ENCODE measurements at regions not wholly inside any gene's neighbourhood (a gene's known extent, or its start where the extent isn't known, plus 50 kb on each side); places are given as distances from the start of the nearest gene placed in this dataset.
"Not testable (repeated sequence)": the region's sequence is repeated elsewhere in the genome, so short reads cannot be mapped to it uniquely, and the experiment has no call there.

DNA sequence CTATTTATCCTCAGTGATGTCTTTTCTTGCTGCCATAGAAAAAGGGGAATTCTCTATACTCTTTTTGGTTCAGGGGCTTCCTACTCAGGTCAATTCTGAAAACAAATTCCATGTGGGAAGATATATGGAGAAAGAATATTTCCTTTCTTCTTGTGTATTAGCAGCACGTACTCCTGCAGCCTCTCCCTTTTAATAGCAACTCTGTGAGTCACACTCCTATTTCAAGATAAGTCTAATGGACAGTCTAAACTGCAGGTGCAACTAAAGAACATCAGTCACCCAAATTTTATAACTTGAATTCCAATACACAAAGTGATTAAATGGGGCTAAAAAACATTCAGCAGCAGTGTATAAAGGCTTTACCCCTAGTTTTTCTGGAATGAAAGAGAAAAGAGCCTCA is 942.2 kb downstream of the CNTNAP5 start:
- no peak for DNase-seq

DNA sequence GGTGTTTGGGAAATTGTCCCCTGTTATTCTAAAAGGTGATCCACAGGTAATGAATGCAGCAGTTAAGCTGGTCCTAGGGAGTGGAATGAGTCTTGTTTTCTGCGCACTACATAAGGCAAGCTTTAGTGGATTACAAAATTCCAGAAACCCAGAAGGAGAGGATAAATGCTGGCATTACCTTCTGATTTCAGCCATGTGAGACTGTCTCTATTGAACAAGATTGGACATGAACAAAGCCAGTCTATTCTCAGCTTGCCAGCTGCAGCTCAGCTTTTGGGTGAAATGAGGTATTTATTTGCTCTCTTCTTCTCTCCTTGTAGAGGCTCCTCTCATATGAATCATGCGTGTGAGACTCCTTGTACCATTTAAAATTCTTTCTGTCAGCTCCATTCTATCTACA is 944.9 kb downstream of the CNTNAP5 start:
- DNase-seq: no peak

DNA sequence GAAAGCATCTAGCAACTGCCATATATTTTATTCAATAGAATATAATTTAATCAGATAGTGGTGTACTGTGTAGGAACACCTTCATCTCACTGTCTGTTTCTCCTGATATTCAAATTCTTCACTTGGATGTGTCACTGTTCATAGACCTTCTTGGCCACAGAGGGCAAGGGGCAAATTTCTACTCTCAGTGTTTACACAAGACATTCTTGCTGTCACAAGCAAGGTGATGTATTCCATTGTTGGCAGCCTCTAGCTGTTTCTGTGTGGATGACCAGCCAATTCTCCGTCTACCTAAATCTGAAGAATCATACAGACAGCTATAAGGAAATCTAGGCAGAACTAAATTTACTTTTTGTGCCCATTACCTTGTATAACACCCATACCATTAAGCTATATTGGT is 948.3 kb downstream of the CNTNAP5 start:
- DNase-seq: no peak

DNA sequence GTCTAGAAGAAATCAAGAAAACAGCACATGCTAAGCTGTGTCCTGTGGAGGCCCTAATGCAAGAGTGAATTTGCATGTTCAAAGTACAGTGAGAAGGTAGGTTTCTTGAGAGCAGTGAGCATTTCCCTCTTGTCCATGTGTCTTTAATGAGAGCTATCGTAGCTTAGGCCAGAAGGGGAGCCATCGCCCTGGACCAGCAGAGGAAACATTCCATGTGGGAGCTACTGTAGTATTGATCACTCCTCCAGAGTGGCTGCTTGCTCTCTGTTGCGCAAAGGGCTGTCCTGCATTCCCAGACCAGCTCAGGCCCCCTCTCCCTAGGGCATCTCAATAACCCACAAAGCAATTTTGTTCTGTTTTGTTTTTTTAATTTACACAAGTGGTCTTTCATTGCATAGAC is 950.1 kb downstream of the CNTNAP5 start:
- no peak for DNase-seq

DNA sequence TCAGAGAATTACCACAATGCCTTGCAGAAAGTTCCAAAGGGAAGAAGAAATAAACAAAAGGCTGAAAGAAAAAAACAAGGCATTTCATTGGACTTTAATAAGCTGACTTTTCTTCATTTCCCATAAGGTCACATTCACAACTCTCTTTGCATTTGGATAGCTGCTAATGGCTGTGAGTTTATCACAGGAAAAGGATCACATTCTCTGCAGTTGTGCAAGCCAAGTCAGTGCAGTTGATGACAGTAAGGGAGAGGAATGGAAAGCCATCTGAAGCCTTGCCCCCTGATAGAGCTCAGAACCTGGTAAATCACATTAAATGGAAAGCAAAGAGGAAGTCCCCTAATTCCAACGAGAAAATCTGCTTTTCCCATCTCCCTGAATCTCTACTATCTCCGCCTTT is 950.6 kb downstream of the CNTNAP5 start:
- no peak for DNase-seq

DNA sequence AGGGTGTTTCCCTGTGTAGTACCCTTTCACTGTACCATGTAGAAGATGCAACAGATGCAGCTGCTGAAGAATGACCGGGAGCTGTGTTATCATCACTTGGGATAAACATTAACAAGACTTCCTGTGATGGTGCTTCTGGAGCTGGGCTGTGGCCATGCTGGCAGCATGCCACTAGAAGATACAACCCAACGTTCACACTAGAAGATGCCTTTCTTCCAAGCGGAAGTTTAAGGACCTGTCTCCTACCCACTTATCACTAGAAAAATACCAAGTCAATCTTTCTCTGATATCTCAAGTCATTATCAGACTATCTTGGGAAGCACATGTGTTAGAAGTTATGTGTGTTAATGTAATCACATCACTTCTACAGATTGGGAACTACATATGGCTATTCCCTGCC is 953.5 kb downstream of the CNTNAP5 start:
- no peak for DNase-seq

DNA sequence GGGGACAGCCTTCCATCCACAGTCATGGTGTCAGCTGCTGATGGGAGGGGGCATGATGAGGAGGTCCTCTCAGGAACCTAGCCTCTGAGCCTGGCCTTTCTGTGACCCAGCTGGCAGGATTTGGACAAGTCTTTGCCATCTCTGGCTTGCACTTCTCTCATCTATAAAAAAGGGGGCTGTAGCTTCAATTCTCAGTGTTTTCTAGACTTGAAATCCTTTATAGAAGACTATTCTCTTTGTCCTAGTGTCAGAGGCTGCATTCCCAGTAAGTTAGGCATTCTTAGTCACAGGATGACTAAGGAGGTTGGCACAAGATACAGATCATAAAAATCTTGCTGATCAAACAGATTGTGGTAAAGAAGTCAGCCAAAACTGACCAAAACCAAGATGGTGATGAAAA is 958.5 kb downstream of the CNTNAP5 start:
- DNase-seq: no peak

DNA sequence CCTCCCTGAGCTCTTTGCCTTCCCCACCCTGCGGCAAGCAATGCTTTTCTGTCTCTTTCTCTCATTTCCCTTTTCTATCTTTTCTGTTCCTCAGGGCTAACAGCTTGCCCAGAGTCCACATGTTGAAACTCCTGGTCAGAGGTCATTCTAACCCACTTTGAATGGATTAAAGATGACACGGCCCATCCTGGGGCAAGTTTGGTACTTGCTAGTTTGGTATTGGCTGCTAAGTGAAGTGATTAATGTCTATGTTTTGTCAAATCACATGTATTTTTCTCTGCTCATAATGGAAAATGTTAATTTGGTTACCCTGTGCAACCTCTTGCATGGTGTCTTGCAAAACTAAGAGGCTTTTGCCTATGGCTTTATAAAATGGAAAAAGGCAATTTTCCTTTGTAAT is 960.2 kb downstream of the CNTNAP5 start:
- DNase-seq: no peak

DNA sequence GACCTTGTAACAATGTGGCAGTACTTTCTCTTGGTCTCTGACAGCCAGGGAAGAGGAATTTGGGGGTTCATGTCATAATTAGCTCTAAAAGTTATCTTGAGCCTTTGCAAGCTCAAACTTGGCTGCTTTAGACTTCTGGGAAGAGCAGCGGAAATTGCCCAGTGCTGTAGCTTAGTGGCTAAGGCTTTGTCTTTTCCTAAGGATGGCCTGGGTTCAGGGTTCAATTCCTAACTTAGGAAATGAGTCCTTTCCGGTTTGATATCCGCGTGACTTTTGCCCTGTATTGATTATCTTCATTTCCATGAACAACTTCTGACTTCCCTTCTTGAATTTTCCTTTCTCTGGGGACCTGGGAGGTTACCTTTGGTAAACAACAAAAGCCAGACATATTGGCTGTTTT is 961.0 kb downstream of the CNTNAP5 start:
- no peak for DNase-seq

DNA sequence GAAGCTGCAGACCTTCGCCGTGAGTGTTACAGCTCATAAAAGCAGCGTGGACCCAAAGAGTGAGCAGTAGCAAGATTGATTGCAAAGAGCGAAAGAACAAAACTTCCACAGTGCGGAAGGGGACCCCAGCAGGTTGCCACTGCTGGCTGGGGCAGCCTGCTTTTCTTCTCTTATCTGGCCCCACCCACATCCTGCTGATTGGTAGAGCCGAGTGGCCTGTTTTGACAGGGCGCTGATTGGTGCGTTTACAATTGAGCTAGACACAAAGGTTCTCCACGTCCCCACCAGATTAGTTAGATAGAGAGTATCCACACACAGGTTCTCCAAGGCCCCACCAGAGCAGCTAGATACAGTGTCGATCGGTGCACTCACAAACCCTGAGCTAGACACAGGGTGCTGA is 961.8 kb downstream of the CNTNAP5 start:
- not testable (repeated sequence) for DNase-seq

DNA sequence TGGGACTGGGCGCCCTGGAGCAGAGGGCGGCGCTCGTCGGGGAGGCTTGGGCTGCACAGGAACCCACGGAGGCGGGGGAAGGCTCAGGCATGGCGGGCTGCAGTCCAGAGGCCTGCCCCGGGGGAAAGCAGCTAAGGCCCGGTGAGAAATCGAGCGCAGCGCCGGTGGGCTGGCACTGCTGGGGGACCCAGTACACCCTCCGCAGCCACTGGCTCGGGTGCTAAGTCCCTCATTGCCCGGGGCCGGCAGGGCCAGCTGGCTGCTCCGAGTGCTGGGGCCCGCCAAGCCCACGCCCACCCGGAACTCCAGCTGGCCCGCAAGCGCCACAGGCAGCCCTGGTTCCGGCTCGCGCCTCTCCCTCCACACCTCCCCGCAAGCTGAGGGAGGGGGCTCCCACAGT is 962.3 kb downstream of the CNTNAP5 start:
- not testable (repeated sequence) for DNase-seq

DNA sequence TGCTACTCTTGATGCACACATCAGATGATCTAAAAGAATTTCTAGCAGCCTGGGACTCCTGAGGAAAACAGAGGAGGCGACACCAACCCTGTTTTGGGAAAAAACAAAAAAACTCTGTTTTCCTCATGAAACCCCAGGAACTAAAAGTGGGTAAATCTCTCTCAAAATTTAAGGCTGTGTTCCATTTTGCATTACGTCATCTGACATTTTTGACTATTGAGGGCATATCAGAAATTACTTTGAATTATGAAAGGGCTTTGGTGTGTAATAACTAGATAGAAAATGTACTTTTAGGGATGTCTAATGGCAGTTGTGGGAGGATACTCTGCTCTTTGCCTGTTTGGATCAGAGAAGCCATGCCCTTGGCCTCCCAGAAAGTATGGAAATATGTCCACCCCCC is 963.0 kb downstream of the CNTNAP5 start:
- DNase-seq: no peak

DNA sequence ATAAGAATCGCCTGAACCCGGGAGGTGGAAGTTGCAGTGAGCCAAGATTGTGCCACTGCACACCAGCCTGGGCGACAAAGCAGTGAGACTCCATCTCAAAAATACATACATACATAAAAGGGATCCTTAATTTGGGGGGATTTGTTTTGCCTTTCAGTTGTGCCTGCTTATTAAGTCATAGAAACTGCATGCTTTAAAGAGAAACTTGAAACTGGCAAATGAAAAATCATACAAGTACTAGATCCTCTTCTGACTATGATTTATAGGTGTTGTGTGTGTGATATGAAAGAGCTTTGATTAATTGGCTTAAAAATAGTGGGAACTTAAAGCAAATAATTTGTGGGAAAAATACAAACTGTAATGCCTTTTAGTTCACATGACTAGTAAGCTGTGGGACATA is 963.7 kb downstream of the CNTNAP5 start:
- DNase-seq: no peak

DNA sequence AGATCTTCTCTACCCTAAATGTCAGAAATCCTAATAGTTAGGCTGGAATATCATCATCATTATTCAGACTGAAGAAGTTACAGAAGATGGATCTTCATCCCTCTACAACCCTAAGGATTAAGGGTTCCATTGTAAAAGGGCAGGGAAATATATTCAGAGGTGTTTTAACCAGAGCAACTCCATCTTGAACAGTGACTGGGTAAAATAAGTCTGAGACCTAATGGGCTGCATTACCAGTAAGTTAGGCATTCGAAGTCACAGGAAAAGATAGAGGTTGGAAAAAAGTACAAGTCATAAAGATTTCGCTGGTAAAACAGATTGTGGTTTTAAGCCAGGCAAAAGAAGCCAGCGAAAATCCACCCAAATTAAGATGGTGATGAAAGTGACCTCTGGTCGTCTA is 968.7 kb downstream of the CNTNAP5 start:
- no peak for DNase-seq

DNA sequence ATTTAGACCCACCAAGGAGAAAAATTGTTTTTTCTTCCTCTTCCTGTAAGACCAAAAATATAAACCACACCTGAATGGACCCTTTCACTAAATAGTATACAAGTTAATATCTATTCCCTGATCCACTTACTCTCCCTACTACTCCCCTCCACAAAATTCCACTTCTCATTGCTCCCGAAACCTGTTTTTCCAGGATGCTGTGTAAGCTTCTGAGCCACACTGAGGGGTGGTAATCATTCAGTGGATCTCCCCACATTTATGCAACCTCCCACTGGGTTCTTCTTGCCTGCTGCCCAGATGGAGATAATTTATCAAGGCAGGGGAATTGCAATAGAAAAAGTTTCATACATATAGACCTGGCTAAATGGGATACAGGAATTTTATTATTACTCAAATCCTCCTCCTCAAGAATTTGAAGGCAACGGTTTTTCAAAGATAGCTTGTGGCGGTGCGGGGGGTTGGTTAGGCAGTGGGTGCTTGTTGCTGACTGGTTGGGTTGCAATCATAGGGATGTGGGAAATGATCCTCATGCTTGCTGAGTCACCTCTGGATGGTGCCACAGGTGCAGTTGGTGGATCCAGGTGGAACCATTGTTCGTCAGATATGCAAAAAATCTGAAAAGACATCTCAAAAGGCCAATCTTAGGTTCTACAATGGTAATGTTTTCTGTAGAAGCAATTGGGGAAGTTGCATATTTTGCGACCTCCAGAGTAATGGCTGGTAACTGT is 970.3 kb downstream of the CNTNAP5 start:
- DNase-seq: no peak

DNA sequence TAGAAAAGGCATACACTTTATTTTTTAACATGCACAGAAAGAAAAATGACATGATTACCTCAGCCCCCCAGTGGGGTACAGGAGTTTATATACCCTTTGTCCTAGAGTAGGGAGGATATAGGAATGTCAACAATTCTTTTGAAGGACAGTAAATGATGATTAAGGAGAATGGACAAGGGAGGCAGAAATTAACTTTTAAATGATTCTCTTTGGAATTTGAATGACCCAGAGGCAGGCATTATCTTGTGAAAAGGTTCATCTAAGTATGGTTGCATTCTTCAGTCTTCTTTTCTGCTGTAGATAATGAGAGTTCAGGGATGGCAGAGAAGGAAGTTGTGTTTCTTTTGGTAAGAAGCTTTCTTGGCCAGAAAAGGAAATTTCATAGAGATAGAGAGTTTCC is 971.3 kb downstream of the CNTNAP5 start:
- no peak for DNase-seq

DNA sequence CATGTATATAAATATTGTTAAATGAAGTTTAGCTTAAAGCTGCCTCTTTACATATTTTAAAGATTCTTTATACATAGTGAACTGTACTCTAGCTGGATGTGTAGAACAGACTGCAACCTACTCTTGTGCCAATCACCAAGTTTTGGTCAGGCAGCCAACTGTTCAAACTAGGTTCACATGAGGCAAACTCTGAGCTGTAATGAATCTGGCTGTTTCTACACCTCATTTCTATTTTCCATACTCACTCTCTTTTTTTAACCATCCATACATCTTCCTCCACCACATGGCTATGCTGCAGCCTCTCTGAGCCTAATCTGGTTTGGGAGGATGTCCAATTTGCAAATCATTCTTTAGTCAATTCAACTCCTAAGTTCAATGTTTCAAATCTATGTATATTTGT is 974.8 kb downstream of the CNTNAP5 start:
- DNase-seq: no peak

DNA sequence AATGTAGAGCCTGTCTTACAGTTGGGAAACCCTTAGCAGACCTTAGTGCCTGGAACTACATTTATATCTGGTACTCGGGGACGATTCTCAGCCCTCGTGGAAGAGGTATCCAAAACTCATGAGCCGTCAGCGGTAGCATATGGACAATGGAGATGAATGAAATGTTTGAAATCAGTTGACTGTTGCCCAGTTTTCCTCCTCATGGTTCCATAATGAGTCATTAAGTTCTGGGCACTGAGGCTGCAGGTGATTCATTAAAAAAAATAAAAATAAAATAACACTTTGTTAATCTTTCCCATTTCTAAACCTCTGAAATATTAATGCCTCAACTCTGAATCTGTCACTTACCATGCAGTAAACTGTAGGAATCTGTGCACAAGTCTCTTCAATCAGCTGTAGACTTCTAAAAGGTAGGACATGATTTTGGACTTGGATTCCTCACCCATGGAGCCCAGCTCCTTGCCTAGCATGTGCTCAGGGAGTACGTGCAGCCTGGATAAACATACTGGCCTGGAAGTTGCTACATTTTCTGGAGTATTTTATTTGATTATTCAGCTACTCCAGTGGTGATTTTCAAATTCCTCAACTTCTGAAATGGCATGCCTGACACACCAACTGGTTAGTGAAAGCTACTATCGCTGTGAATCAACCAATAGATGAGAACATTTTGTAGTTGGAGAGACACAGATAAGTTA is 979.2 kb downstream of the CNTNAP5 start:
- no peak for DNase-seq

DNA sequence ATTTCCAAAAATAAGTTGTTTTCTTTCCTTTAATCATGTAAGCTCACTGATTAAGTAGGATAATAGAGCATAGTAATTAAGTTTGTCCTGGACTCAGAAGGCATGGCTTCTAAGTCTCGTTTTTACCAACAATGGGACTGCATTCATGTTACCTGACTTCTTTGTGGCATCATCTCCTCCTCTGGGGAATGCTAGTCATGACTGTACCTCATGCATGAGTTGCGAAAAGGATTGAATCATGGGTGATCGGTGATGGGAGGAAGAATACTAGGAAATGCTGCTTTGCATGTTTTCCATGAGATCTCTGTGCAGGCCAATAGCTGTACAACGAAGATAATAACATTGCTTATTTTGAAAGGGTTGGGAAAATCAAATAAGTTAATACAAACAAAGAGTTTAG is 981.6 kb downstream of the CNTNAP5 start:
- DNase-seq: no peak

DNA sequence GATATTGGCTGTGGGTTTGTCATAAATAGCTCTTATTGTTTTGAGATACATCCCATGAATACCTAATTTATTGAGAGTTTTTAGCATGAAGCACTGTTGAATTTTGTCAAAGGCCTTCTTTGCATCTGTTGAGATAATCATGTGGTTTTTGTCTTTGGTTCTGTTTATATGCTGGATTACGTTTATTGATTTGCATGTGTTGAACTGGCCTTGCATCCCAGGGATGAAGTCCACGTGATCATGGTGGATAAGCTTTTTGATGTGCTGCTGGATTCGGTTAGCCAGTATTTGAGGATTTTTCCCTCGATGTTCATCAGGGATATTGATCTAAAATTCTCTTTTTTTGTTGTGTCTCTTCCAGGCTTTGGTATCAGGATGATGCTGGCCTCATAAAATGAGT is 1003.6 kb downstream of the CNTNAP5 start:
- not testable (repeated sequence) for DNase-seq

DNA sequence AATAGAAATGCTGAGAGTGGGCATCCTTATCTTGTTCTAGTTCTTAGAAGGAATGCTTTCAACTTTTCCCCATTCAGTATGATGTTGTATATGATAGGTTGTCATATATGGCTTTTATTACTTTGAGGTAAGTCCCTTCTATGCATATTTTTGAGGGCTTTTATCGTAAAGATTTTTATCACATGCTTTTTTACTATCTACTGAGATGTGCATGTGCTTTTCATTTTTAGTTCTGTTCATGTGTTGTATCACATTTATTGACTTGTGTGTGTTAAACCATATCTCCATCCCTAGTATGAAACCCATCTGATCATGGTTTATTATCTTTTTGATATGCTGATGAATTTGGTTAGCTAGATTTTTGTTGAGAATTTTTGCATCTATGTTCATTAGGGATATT is 1008.8 kb downstream of the CNTNAP5 start:
- DNase-seq: no peak

DNA sequence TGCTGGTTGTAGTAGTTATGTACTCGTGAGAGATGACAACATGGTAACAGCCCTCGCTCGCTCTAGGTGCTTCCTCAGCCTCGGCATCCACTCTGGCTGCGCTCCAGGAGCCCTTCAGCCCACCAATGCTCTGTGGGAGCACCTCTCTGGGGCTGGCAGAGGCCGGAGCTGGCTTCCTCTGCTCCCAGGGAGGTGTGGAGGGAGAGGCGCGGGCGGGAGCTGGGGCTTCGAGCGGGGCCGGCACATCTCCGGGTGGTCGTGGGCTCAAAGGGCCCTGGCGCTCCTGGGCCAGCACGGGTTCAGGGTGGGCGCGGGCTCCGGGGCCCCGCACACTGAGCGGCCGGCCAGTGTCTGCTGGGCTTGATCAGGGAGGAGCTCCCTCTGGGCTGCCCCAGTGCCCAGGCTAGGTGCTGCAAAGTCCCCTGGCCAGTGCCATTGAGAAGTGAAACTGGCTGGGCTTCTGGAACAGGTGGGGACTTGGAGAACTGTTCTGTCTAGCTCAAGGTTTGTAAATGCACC is 1012.1 kb downstream of the CNTNAP5 start:
- no peak for DNase-seq

DNA sequence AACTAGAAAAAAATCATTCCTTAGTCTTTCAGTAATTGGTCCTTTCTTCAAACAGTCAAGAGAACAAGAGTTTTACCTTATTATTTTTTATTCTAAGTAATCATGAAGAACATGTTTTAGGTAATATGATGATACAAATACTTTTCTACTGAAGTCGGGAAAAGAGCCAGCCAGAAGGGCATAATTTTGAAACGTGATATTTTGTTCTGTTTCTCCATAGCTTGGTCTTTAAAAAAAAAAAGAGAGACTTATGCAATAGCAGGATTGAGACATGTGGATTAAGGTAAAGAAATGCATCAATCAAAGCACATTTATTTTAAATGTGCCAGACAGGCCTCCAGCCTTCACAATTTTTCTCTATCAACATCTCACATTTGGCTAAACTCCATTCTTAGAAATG is 1016.8 kb downstream of the CNTNAP5 start:
- DNase-seq: no peak

DNA sequence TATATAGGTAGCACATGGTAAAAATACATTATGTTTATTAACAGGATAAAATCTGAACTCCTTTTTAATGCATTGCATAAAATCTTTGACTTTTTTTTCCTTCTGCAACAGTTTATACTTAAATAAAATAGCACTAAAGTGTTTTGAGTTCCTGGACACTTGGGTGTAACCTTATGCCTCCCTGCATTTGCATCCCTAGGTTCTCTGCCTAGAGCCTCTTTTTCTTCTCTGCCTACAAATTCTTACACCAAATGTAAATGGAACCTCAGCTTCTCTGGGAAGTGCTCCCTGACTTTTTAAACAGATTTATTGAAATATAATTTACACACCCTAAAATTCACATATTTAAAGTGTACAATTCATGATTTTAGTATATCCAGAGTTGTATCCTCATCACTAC is 1017.6 kb downstream of the CNTNAP5 start:
- DNase-seq: no peak

Measured in RPMI8226 (cell line).